HFFc6 (cell line): ENCODE measurements at regions not wholly inside any gene's neighbourhood (a gene's known extent, or its start where the extent isn't known, plus 50 kb on each side); places are given as distances from the start of the nearest gene placed in this dataset.

Experiments
- DNase-seq: peaks from one replicate; pipeline ENCODE4 v3.0.0-alpha.2; 2018
- H3K27ac Mint-ChIP-seq: 2 replicates; pipeline ENCODE4 v1.8.0; 2020; ENCODE audit warnings: mild to moderate bottlenecking, mixed read lengths
- H3K27me3 Mint-ChIP-seq: 2 replicates; pipeline ENCODE4 v1.8.0; 2021; ENCODE audit warnings: mild to moderate bottlenecking, moderate library complexity, mixed read lengths; ENCODE audit not compliant: insufficient read depth
- H3K36me3 Mint-ChIP-seq: 2 replicates; pipeline ENCODE4 v1.8.0; 2021; ENCODE audit warnings: low read depth, mixed read lengths
- H3K4me1 Mint-ChIP-seq: 2 replicates; pipeline ENCODE4 v1.8.0; 2020; ENCODE audit warnings: low read depth, mixed read lengths
- H3K4me3 Mint-ChIP-seq: 2 replicates; pipeline ENCODE4 v1.8.0; 2020; ENCODE audit warnings: mild to moderate bottlenecking, moderate library complexity, mixed read lengths
- H3K9me3 Mint-ChIP-seq: 2 replicates; pipeline ENCODE4 v1.8.0; 2020; ENCODE audit warnings: mild to moderate bottlenecking, mixed read lengths
- CTCF ChIP-seq: fragments of 200-600 bp; sonication (generic); IDR thresholded peaks from 2 replicates; pipeline ENCODE4 v1.5.0; 2021; ENCODE audit warnings: antibody characterized with exemption, mild to moderate bottlenecking

GRCh38 chr6:23308166-23308565, 738.8 kb downstream of the HDGFL1 start:
- Mint-ChIP-seq H3K36me3 (peaks cover 13% of the 10 kb centered on the region; the same call in 1 of the 2 replicates), H3K4me1 (no peaks in the 10 kb centered on the region), H3K27me3 (no peaks in the 10 kb centered on the region; the same call in 1 of the 2 replicates), H3K4me3 (no peak overlapping the region), H3K9me3 (peaks cover 35% of the 10 kb centered on the region), H3K27ac (no peak overlapping the region)
- no peak for DNase-seq
- no peak for TF ChIP-seq CTCF

GRCh38 chr6:23311211-23311610, 741.8 kb downstream of the HDGFL1 start:
- no peak overlapping the region for H3K27ac Mint-ChIP-seq
- no peak for TF ChIP-seq CTCF
- DNase-seq: no peak
- no peak overlapping the region for H3K4me3 Mint-ChIP-seq
- no peaks in the 10 kb centered on the region for H3K4me1 Mint-ChIP-seq
- H3K27me3 Mint-ChIP-seq: no peaks in the 10 kb centered on the region; the same call in 1 of the 2 replicates
- peaks cover 42% of the 10 kb centered on the region for H3K9me3 Mint-ChIP-seq
- H3K36me3 Mint-ChIP-seq: peaks cover 16% of the 10 kb centered on the region; the same call in 1 of the 2 replicates

- no peak for DNase-seq
- no peak for TF ChIP-seq CTCF
- Mint-ChIP-seq H3K36me3 (peaks cover 8% of the 10 kb centered on the region; the same call in 1 of the 2 replicates), H3K9me3 (peaks cover 56% of the 10 kb centered on the region), H3K4me3 (no peak overlapping the region), H3K27ac (no peak overlapping the region), H3K27me3 (no peaks in the 10 kb centered on the region; the same call in 1 of the 2 replicates), H3K4me1 (no peaks in the 10 kb centered on the region)
Measured at GRCh38 chr6:23316131-23316530, 746.8 kb downstream of the HDGFL1 start.

GRCh38 chr6:23316931-23317330, 747.6 kb downstream of the HDGFL1 start:
- peaks cover 1% of the 10 kb centered on the region for H3K27me3 Mint-ChIP-seq
- no peak for TF ChIP-seq CTCF
- H3K36me3 Mint-ChIP-seq: peaks cover 8% of the 10 kb centered on the region; the same call in 1 of the 2 replicates
- peaks cover 58% of the 10 kb centered on the region for H3K9me3 Mint-ChIP-seq
- no peak for DNase-seq
- no peak overlapping the region for H3K27ac Mint-ChIP-seq
- H3K4me1 Mint-ChIP-seq: no peaks in the 10 kb centered on the region
- no peak overlapping the region for H3K4me3 Mint-ChIP-seq

GRCh38 chr6:23319582-23319981, 750.2 kb downstream of the HDGFL1 start:
- no peak for TF ChIP-seq CTCF
- Mint-ChIP-seq H3K9me3 (peaks cover 43% of the 10 kb centered on the region), H3K36me3 (no peaks in the 10 kb centered on the region; the same call in 1 of the 2 replicates), H3K4me3 (no peak overlapping the region), H3K27ac (no peak overlapping the region), H3K4me1 (no peaks in the 10 kb centered on the region), H3K27me3 (peaks cover 1% of the 10 kb centered on the region)
- DNase-seq: no peak
